HG03045 (cell line): ENCODE measurements at regions not wholly inside any gene's neighbourhood (a gene's known extent, or its start where the extent isn't known, plus 50 kb on each side); places are given as distances from the start of the nearest gene placed in this dataset.
"Not testable (repeated sequence)": the region's sequence is repeated elsewhere in the genome, so short reads cannot be mapped to it uniquely, and the experiment has no call there.

Experiments
- ATAC-seq: cut with Tn5 transposase; IDR thresholded peaks from one replicate; pipeline ENCODE4 v1.9.1; 2021; ENCODE audit warnings: mild to moderate bottlenecking, moderate library complexity; ENCODE audit not compliant: unreplicated experiment

GRCh38 chr13:33340631-33341030, 55.1 kb upstream of the STARD13 start:
- ATAC-seq, result no peak

DNA sequence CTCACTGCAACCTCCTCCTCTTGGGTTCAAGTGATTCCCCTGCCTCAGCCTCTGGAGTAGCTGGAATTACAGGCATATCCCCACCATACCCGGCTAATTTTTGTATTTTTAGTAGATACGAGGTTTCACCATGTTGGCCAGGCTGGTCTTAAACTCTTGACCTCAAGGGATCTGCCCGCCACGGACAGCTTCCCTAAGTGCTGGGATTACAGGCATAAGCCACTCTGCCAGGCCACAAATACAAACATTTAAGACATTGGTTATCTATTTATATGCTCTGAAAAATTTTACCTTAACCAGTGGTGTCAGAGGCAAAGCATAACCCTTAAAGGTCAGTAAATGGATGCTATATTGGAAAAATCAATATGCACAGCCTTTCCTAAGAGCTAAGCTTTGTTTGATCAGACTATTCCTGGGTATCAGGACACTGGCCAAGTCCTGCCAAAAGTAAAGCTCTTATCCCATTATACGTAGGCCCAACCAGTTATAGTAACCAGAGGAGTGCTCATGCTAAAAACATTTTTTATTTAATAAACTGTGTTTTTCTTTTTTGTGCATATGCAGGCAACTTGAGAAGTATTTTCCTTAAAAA, 56.4 kb upstream of the STARD13 start:
- ATAC-seq, result no peak

DNA sequence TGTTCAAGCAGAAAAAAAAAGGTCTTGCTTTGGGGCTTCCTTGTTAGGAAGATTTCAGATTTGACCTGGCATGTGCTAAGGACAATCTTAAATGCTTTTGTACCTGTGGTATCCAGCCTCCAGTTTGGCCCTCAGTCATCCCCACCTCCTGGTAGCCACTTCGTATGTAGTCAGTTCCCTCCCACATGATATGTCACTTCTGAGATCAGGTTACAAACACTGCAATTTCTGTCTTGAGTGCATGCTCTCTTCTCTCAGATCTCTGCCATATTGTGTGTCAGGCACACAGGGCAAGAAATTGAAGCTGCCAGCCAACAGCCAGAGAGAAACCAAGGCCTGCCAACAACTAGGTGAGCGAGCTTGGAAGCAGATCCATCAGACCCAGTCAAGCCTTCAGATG, 60.3 kb upstream of the STARD13 start:
- ATAC-seq, result no peak

GRCh38 chr13:33347861-33348260, 62.3 kb upstream of the STARD13 start:
- ATAC-seq, result no peak

DNA sequence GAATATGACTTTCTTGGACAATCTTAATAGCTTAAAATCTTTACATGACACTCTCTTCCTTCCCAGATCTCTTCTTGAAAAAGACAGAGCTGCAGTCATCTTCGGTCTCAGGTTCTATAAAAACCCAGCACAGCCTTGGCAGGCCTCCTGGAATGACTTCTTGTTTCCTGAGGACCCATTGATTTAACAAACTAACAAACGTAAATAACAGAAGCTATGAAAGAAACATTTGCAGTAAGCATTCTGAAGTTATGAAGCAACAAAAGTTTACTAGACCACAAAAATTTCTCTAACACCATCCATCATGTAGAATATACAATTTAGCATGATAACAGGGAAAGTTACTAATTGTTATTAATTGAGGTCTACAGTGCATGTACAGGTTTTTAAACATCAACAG, 62.8 kb upstream of the STARD13 start:
- no peak for ATAC-seq

DNA sequence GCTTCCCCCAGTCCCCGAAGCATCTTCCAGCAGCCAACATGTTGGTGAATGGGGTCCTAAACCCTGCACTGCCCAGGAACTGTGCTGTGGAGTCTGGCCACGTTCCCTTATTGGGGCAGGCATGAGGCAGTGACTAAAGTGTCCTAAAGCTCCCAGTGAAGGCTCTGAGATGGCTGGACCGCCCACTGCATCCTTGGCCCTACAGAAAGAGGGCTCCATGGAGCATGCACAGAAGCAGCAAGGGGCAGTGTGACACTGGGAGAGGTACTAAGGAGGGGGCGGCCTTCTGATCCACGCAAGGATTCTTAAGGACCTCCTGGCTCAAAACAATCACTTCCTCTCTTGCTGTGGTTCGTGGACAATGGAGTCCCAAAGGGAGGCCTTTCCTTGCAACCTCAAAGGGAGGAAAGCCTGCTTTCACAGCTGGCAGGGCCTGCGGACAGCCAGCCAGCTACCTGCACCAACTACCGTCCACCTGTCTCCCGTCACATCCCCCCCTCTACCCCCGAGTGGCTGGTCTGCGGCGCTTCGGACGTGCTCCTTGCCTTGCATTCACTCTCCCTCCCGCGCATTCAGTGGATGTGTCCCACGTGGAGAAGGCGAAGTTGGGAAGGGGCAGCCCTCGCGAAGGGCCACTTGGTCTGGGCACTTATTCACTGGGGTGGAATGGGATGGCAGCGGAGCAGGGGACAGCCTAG, 63.9 kb upstream of the STARD13 start:
- no peak for ATAC-seq

GRCh38 chr13:33349986-33350826, 64.7 kb upstream of the STARD13 start:
- no peak for ATAC-seq

- ATAC-seq, result no peak
Observed at GRCh38 chr13:33351319-33351718, 65.8 kb upstream of the STARD13 start.

- ATAC-seq, result no peak
Observed at GRCh38 chr13:33352041-33352440, 66.5 kb upstream of the STARD13 start.

DNA sequence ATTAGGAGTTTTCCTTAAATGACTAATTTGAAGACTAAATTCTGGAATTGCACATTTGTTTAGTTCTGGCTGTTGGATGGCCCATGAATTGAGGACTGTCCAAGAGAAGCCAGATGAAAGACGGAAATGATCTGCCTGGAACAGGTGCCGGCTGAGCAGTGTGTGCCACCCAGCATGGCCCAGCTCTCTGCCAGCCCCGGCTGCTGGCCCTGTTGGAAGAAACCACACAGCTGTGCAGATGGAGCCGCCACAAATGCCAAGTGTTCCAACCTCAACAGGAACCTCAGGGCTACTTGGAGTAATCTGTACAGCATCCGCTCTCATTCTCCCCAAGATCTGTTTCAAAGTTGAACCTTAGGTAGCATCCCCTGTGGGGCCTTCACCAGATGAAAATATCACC, 67.0 kb upstream of the STARD13 start:
- ATAC-seq, result no peak

DNA sequence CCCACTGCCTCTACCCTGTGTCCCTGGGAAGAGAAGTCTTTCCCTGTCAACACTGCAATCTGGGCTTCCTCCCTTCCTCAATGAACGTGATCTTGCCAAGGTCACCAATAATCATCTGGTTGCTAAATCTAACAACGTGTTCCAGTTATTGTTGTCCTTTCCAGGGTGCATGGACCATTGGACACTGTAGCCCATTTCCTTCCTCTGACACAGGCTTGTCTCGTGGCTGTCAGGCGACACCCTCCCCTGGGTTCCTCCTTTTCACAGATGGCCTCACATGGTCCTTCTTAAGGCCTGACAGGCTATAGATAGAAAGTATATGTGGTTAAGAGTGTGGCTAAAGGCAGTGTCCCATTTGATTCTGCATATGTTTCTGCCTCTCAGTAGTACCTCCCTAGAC, 67.7 kb upstream of the STARD13 start:
- ATAC-seq, result no peak

DNA sequence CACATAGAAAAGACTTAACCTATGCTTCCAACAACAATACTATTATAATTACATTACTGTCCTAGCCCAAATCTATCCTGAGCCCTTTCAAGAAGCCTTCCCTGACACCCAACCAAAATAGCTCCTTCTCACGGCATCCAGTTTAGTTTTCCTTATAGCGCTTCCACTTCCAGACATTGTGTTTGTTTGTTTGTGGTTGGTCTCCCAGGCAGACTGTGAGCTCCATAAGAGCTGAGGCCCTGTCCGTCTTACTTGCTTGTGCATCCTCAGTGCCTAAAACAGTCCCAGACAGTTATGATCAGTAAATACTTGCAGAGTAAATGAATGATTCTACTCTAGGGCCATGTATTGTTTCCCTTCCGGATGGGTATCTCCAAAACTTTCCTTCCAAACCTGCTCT, 68.1 kb upstream of the STARD13 start:
- ATAC-seq, result no peak

- no peak for ATAC-seq
Observed at GRCh38 chr13:33355201-33355895, 69.8 kb upstream of the STARD13 start.

DNA sequence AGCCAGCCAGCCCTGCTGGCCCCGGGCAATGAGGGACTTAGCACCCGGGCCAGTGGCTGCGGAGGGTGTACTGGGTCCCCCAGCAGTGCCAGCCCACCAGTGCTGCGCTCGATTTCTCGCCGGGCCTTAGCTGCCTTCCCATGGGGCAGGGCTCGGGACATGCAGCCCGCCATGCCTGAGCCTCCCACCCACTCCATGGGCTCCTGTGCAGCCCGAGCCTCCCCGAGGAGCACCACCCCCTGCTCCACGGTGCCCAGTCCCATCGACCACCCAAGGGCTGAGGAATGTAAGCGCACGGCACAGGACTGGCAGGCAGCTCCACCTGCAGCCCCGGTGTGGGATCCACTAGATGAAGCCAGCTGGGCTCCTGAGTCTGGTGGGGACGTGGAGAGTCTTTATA, 72.5 kb upstream of the STARD13 start:
- ATAC-seq, result not testable (repeated sequence)

DNA sequence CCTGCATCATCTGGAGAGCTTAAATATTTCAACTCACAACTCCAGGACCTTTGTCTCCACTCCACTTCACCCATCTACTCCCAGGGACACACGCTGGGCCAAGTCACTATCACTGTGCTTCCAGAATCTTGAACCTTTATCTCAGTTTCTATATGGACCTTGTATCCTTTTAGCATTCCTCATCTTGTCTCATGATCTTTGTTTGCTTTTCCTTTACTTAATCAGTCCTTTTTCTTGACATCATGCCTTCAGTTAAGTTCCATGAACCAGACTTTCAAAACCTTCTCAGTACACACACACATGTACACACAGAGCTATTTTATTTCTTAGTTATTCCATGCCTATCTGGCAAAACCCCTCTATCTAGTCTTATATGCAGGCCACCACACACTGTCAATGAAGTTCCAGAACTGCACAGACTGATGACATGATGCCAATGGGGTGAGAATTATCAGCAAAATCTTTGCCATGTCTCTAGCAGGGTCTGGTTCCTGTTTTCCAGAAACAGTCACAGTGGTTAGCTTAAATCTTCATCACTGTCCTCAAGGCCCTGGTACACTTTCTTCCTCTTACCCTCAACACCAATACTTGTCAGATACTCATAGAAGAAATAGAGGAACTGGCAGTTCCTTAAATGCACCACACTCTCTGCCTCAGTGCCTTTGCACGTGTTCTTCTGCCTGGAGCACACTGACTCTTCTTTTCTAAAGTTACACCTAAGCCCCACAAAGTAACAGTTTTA, 77.6 kb upstream of the STARD13 start:
- no peak for ATAC-seq

GRCh38 chr13:33364192-33364591, 78.6 kb upstream of the STARD13 start:
- no peak for ATAC-seq

DNA sequence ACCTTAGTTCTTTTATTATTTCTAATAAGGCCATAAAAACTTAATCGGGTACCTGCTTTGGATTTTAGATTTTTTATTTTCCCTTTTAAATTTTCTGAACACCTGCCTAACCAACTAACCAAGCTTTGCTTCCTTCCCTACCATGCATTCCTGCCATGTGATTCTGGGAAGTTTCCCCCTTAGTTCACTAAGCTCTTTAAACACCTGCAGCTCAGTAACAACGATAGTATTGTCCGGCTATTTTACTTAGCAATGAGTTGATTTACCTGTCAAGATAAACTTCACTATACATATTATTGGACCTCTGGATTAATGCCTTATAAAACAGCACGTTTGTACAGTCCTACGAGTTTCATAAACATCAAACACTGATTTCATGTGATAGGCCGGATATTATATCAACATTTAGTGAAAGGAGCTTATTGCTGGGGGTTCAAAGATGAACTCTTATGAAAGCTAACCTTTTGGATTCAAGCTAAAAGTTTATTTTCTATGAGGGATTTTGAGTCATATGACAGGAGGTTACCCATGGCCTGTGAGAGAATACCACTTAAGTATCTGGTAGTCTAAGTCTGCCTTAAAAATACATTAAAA, 81.0 kb upstream of the STARD13 start:
- ATAC-seq, result no peak

- ATAC-seq, result no peak
Observed at GRCh38 chr13:33367171-33367895, 81.8 kb upstream of the STARD13 start.

DNA sequence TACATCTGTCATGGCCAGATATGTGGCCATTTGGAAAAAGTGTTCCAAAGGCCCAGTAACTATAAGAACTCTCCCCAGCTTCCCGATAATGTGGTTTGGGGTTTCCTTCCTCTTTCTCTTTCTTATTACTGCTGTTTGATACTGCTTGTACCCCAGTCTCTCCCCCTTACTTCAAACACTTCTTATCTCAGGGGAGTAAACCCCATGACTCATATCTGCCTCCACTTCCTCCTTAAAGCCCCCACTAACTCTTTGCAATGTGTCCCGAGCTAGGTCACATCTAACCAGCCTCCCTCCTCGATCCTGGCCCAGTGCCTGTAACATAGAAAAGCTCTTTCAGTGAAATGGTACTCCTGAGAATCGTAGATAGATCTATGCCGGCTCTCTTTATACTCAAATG, 82.4 kb upstream of the STARD13 start:
- no peak for ATAC-seq

- ATAC-seq, result no peak
Observed at GRCh38 chr13:33369073-33369472, 83.5 kb upstream of the STARD13 start.
